ENCODE measurements at regions not wholly inside any gene's neighbourhood (a gene's known extent, or its start where the extent isn't known, plus 50 kb on each side); places are given as distances from the start of the nearest gene placed in this dataset.

DNA sequence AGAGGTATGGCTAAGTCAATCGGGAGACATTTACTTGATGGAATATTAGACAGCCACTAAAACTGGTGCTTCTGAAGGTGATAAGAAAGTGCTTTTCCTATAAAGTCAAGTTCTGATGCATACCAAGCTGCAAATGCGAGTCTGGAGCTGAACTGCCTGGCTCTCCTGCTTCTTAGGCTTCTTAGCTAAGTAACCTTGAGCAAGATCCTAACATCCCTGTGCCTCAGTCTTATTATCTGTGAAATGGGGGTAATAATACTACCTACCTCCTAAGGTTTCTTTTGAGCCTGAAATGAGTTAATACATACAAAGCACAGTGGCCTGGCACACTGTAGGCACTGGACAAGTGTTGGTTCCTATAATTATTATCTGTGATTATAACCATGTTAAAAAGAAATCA lies 64.5 kb downstream of the ZIC5 start:
- TF ChIP-seq SUZ12 (IDR thresholded peaks at IDR 0.05) (no peak), ARNT (IDR thresholded peaks at IDR 0.05) (no peak), ZNF384 (IDR thresholded peaks at IDR 0.05) (no peak), NFRKB (IDR thresholded peaks at IDR 0.05) (no peak)
- TF ChIP-seq, protein P1, sequence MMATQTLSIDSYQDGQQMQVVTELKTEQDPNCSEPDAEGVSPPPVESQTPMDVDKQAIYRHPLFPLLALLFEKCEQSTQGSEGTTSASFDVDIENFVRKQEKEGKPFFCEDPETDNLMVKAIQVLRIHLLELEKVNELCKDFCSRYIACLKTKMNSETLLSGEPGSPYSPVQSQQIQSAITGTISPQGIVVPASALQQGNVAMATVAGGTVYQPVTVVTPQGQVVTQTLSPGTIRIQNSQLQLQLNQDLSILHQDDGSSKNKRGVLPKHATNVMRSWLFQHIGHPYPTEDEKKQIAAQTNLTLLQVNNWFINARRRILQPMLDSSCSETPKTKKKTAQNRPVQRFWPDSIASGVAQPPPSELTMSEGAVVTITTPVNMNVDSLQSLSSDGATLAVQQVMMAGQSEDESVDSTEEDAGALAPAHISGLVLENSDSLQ (IDR thresholded peaks at IDR 0.05) = no peak

Data from HEK293T (cell line).